HG03196 (cell line): ENCODE measurements at regions not wholly inside any gene's neighbourhood (a gene's known extent, or its start where the extent isn't known, plus 50 kb on each side); places are given as distances from the start of the nearest gene placed in this dataset.
"Not testable (repeated sequence)": the region's sequence is repeated elsewhere in the genome, so short reads cannot be mapped to it uniquely, and the experiment has no call there.

ENCODE experiments used
- ATAC-seq: cut with Tn5 transposase; IDR thresholded peaks from one replicate; pipeline ENCODE4 v1.9.1; 2021; ENCODE audit not compliant: unreplicated experiment

DNA sequence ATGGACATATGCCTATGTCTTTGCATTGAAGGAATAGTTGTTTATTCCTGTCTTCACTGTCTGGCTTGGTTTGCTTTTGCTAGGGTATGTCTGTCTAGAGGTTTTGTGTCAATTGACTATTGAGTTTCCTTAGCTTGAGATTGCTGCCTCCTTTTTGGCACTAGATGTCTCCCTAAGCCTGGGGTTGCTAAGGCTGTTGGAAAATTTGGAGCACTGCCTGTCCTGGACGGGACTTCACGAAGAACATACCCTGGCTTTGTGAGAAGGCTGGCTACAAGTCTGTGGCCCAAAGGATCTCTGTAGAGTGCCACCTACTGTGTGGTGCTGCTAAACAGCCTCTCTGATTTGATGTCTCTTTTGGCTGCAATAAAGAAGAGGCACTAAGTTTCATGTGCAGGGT, 183.8 kb upstream of the NUDT10 start:
- no peak for ATAC-seq

DNA sequence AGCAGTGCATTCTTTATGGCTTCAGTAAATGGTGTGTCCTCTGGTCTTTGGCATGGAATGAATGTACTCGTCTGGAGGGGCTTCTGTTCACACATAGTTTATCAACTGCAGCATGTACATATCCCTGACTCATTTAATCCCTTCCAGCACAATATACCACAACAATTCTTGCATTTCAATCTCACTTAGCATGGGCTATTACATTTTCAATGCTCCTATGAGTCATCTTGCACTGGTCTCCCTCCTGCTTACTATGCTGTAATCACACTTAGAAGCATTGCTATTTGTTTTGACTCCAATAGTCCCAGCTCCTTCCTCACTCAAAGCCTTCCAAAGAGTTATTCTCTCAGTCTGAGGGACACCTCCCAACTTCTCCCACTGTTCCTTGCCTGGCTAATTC, 180.9 kb upstream of the NUDT10 start:
- ATAC-seq, result no peak

DNA sequence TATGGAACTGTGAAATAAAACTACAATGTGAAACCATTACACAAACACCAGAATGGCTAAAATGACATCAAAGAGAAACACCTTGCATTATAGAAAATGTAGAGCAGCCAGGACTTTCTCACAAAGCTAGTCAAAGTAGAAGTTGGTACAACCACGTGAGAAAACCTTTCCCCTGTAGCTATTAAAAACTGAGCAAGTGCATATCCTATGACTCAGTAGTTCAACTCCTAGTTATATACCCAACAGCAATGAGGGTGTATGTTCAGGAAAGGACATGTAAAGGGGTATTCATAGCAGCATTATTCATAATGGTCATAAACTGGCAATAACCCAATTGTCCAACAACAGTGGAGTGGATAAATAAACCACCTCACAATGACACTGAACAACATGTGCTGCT, 177.5 kb upstream of the NUDT10 start:
- no peak for ATAC-seq

DNA sequence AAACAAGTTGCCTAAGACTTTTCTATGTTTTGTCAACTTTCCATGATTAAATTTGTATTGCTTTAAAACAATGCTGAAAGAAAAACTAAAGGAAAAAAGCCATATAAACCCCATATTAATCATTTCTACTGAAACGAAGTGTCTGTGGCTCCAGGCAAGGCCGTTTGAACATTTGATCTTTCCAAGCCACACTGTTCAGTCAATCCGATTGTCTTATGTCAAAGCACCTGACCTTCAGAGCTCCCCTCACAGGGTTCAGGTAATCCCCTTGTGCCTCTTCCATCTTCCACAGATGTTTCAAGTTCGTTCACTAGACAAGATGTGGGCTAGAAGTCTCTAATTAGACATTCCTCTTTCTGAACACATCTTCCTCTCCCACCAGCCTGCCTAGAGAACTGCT, 177.1 kb upstream of the NUDT10 start:
- ATAC-seq, result no peak

DNA sequence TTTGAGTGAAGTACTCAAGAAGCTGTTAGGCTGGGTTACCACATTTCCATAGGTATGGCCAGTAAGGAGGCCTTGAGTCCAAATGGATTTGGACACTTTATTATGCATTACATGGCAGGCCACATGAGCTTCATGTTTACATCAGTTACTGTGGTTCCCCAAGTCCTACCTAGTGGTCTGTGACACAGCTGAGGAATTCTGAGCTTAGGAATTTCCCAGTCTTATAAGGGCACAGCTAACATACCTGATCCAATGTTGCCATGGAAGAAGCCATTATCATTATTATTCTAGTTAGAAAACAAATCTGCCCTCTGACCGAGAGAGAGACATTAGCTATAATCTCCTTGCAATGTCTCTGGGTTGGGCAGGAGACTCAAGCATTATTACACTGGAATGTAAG, 174.4 kb upstream of the NUDT10 start:
- ATAC-seq, result no peak

DNA sequence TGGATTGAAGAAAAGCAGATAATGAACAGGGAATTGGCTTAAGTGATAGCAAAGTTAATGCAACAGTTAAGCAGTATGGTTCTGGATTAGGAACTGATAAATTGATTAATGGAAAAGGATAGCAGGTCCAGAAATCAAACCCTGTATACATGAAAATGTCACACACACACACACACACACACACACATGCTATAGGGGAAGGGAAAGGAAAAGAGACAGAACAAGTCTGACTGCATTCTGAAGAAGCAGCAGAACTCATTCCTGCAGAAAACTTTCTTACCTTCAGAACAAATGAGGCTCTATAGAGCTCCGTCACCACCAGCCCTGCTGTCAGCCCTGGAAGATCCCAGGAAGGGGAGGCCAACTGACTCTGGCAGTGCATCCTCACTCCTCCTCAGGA, 173.2 kb upstream of the NUDT10 start:
- not testable (repeated sequence) for ATAC-seq

DNA sequence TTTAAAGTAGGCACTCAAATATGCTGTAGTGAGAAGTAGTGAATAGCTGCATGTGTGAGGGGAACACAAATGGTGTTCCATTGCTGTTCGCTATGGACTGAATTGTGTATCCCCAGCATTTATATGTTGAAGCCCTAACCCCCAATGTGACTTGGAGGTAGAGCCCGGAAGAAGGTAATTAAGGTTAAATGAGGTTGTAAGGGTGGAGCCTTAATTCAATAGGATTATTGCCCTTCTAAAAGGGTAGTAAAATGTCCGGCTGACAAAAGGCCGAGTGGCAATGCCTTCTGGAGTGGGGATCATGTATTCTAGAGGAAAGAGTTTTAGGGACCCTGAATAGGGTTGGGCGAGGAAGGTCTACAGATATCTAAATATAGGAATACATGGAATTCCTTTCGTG, 168.9 kb upstream of the NUDT10 start:
- ATAC-seq, result no peak

DNA sequence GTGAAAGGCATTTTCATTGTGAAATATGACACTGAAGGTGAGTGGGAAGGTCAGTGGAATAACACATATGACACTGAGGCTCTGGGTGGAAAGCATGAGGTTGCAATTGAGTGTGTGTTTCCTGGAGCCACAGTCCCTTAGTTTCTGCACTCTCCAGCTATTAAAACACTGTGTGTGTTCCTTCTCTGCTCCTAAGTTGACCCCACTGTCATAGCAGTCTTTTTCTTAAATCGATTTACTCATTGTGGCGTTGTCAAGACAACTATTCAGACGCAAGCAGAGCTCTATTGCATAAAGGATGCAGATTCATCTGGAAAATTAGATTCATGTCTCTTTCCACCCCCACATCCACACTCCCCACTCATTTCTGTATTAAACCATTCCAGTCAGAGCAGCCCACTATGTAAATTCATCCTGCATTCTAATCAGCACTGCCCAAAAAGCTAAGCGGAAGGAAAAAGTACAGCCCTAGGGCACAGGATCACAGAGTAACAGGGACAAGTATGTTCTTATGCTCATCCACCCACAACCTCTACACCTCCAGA, 154.2 kb upstream of the NUDT10 start:
- ATAC-seq, result not testable (repeated sequence)

DNA sequence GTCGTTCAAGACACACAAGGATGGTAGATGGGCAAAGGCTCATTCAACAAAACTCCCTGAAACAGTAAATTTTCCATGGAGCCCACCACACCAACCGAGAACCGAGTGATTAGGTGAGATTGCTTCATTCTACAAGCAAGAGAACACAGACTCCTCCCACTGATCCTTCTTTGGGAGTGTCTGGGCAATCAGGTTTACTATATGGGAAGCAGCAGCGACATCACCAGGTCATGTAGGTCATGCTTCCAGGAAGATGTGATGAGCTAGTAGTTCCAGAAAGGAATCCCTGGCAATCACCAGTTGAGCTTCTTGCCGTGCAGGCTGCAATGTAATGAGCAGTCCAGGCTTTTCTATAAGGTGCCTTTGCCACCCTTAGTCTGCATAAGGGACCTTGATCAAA, 152.8 kb upstream of the NUDT10 start:
- ATAC-seq, result not testable (repeated sequence)

DNA sequence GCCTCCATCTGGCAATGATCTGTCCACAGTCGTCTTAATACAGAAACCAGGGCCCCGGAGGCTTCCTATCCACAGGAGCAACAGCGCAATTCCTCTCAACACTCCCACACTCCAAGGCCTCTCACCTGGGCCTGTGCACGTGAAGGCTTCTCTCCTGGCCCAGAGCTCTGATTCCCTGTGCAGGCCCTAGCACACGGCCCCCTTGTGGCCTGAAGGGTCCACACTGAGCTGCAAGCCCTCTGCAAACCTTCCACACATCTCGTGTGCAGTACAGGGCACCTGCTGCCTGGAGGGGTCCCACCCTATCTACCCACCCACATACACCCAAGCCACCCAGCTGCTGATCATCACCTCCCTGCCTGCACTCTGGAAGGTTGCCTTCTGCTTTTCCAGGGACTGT, 150.1 kb upstream of the NUDT10 start:
- ATAC-seq, result no peak

DNA sequence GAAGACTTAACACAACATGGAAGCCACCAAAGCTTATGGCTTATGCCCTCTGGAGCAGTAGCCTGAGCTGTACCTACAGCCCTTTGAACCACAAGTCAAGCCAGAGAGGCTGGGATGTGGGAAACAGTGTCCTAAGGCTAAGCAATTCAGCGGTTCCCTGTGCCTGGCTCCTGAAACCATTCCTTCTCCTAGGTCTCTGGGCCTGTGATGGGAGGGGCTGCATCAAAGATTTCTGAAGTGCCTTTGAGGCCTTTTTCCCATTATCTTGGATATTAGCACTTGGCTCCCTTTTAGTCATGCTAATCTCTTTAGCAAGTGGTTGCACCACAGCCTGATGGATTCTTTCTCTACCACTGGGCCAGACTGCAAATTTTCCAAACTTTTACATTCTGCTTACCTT, 140.5 kb upstream of the NUDT10 start:
- ATAC-seq, result no peak

DNA sequence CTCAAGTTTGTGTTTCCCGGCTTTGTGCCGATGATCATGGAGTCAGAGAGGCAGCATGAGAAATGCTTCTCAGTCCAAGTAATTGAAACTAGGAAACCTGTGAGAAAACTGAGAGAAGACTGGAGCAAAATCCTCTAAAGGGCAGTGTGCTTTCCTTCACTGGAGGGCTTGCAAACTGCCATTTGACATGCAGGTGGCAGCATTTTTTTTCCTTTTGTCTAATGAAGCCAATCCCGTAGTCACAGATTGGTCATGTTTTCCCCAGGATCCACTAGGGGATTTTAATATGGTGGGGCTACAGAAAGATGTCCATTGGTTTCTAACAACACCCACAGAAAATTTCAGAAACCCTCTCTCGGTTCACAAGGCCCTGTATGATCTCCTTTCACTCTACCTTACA, 117.4 kb upstream of the NUDT10 start:
- ATAC-seq, result no peak

DNA sequence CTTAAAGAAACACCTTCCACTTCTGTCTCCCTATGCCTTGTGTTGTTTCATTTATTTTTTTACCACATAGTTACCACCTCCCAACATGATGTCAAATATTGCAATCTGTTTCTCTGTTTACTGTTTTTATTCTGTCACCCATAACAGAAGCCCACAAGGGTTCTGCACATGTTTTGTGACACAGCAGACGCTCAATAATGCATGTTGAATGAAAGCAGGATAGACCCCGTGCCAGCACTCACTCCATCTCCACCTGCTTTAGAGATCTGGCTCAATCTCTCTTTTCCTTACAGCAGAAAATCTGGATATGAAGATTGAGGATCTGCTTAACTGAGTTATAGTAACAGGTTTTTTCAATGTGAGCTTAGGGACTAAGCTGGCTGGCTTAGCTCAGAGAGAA, 116.8 kb upstream of the NUDT10 start:
- ATAC-seq, result no peak

DNA sequence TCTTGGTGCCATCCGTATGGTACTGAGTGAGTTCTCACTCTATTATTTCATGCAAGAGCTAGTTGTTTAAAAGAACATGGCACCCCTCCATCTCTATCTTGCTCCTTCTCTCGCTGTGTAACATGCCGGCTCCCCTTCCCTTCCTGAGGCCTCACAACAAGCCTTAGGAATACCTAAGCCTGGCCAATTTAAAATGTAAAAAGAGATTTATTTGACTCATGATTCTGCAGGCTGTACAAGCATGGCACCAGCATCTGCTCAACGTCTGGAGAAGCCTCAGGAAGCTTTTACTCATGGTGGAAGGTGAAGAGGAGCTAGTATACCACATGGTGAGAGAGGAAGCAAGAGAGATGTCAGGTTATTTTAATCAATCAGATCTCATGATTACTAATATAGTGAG, 90.4 kb upstream of the NUDT10 start:
- no peak for ATAC-seq

DNA sequence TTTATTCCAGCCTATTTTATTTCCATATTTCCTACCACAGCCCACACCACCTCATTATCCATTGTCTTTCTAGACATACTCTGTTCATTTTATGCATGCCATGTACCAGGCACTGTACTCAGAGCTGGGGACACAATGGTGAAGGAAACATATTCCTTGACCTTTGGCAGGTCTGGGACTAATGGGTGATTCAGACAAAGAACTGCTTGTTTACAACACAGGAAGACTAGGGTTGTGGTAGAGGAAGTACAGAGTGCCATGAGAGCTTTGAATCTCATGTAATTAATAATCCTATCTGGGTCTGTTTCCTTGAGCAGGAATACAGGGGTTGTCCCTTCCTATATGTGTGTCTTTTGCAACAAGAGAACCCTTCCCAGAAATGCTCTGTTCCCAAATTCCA, 75.1 kb upstream of the NUDT10 start:
- ATAC-seq, result no peak

DNA sequence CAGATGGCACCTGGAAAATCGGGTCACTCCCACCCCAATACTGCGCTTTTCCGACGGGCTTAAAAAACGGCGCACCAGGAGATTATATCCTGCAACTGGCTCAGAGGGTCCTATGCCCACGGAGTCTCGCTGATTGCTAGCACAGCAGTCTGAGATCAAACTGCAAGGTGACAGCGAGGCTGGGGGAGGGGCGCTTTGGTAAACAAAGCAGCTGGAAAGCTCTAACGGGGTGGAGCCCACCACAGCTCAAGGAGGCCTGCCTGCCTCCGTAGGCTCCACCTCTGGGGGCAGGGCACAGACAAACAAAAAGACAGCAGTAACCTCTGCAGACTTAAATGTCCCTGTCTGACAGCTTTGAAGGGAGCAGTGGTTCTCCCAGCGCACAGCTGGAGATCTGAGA, 70.4 kb upstream of the NUDT10 start:
- ATAC-seq, result not testable (repeated sequence)

DNA sequence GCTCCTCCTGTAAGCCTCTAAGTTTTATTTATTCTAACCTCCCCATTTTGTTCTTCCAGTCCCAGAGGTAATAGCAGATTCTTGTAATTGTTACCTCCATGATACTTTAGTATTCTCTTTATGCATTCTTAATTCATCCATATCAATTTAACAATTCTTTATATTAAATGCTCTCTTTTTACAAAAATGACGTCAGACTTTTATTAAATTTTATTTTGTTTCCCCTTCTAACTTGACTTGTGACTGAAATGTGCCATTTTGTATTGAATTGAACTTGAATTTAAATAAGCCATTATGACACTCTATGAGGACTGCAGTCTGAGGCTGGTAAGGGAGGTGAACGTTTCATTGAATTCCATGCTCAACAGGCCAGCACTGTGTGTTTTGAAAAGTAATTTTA, 60.0 kb upstream of the NUDT10 start:
- ATAC-seq, result no peak

DNA sequence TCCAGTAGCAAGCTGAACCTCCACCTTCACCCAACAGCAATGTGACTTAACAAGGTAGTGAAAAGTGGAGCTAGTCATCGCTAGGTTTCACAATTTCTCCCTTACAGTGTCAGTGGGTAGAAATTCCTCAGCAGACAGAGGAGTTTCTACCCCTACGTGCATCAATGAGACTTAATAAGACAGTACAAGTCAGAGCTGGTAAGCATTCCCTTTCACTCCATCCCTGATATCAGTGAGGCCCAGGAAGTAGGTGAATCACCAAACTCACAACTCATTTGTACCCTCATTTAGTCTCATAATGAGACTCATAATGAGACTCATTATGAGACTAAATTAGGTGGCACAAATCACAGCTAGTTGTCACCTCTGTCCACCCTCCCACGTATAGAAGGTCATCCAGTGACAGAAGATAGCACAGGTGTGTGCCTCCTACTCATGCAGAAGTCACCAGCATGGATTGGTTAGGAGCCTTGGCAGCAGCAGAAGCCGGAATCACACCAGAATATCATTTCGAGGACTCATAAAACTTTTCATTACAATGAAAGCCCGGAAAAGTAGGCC, 50.8 kb upstream of the NUDT10 start:
- ATAC-seq, result no peak
